ENCODE measurements at regions not wholly inside any gene's neighbourhood (a gene's known extent, or its start where the extent isn't known, plus 50 kb on each side); places are given as distances from the start of the nearest gene placed in this dataset.

GRCh38 chr3:104742044-104742443, 624.7 kb upstream of the ALCAM start (continued):
- no peak for TF ChIP-seq E2F8 (IDR thresholded peaks at IDR 0.05; ENCODE audit: low read depth, partially characterized antibody)

GRCh38 chr3:104745313-104745712, 621.4 kb upstream of the ALCAM start:
- Histone ChIP-seq H2AFZ (ENCODE audit: control insufficient read depth, low read depth, low read length) (no peak overlapping the region), H3K9me3 (replicated peaks; ENCODE audit: control insufficient read depth, insufficient read depth, low read length) (no peaks in the 10 kb centered on the region), H3K4me2 (ENCODE audit: control insufficient read depth, insufficient read depth) (no peak overlapping the region), H3K36me3 (ENCODE audit: control insufficient read depth in 2 of 2, insufficient read depth in 2 of 2, low read length in 1 of 2) (no peaks in the 10 kb centered on the region), H3K9ac (ENCODE audit: control insufficient read depth, insufficient read depth, low read length) (no peak overlapping the region), H3K4me1 (ENCODE audit: control insufficient read depth, insufficient read depth, low read length) (no peaks in the 10 kb centered on the region), H3K27ac (ENCODE audit: control insufficient read depth, insufficient read depth) (no peak overlapping the region), H3K79me2 (ENCODE audit: control insufficient read depth, insufficient read depth, low read length) (no peaks in the 10 kb centered on the region), H3K27me3 (replicated peaks in 1 of 2; ENCODE audit: control insufficient read depth in 2 of 2, insufficient read depth in 2 of 2, low read length in 1 of 2) (no peaks in the 10 kb centered on the region), H3K4me3 (no peak overlapping the region), H4K20me1 (ENCODE audit: control insufficient read depth, insufficient read depth) (no peaks in the 10 kb centered on the region)
- ChIA-PET POLR2A (no interaction called here), SMC1A (ENCODE audit: uncharacterized antibody, unreplicated experiment) (no interaction called here), CTCF (no interaction called here), RAD21 (ENCODE audit: unreplicated experiment) (no interaction called here)
- no peak for DNase-seq (ENCODE audit: low read depth, low spot score)
- in situ Hi-C loops (cut with MboI) = no loop called here
- FAIRE-seq = no peak
- no peak for ATAC-seq
- intact Hi-C loops (cut with micrococcal nuclease; ENCODE audit: unreplicated experiment) = no loop called here
- BruUV-seq (replicated peaks) = no TSS peak
- TF ChIP-seq MXI1 (IDR thresholded peaks at IDR 0.05; ENCODE audit: low read depth, low read length) (no peak), NFXL1 (IDR thresholded peaks at IDR 0.05; ENCODE audit: borderline replicate concordance) (no peak), MTA2 (IDR thresholded peaks at IDR 0.05; ENCODE audit: low read depth) (no peak), CUX1 (IDR thresholded peaks at IDR 0.05; ENCODE audit: insufficient replicate concordance, low read depth, low read length) (no peak), BMI1 (IDR thresholded peaks at IDR 0.05; ENCODE audit: borderline replicate concordance) (no peak), BCL11A (IDR thresholded peaks at IDR 0.05; ENCODE audit: low read depth, low read length) (no peak)
- TF ChIP-seq, protein P1, sequence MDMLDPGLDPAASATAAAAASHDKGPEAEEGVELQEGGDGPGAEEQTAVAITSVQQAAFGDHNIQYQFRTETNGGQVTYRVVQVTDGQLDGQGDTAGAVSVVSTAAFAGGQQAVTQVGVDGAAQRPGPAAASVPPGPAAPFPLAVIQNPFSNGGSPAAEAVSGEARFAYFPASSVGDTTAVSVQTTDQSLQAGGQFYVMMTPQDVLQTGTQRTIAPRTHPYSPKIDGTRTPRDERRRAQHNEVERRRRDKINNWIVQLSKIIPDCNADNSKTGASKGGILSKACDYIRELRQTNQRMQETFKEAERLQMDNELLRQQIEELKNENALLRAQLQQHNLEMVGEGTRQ (IDR thresholded peaks at IDR 0.05; ENCODE audit: borderline replicate concordance, low read depth, low read length) = no peak
- 31% methylated on average over 3 of the region's 3 CpGs for WGBS (ENCODE audit: insufficient coverage, insufficient replicate concordance, low lambda C conversion rate, missing lambda C conversion rate)
